SU-DHL-6 (cell line): ENCODE measurements at regions not wholly inside any gene's neighbourhood (a gene's known extent, or its start where the extent isn't known, plus 50 kb on each side); places are given as distances from the start of the nearest gene placed in this dataset.

Source experiments
- H2AFZ ChIP-seq: fragments of 200-600 bp; sonication (generic); 2 replicates; pipeline ENCODE4 v1.6.1; 2014; ENCODE audit warnings: low read depth, mild to moderate bottlenecking, moderate library complexity, mixed read lengths, antibody characterized with exemption, low read length; ENCODE audit not compliant: severe bottlenecking
- H3F3A ChIP-seq: fragments of 200-600 bp; shearing (Covaris generic); 2 replicates; pipeline ENCODE4 v1.6.0; 2016; ENCODE audit warnings: antibody characterized with exemption, mild to moderate bottlenecking; ENCODE audit not compliant: insufficient read depth
- H3K27ac ChIP-seq: fragments of 200-600 bp; sonication (generic); 2 replicates; pipeline ENCODE4 v1.5.1; 2016; ENCODE audit warnings: low read depth, mild to moderate bottlenecking, low read length, moderate library complexity, mixed read lengths
- H3K27me3 ChIP-seq: fragments of 200-600 bp; sonication (generic), shearing (Covaris generic); 2 replicates; pipeline ENCODE4 v1.6.0; 2014; ENCODE audit warnings: mild to moderate bottlenecking, low read length
- H3K36me3 ChIP-seq: fragments of 200-600 bp; sonication (generic); 2 replicates; pipeline ENCODE4 v1.6.1; 2014; ENCODE audit warnings: mild to moderate bottlenecking, low read length, mixed read lengths
- H3K4me2 ChIP-seq: fragments of 300-600, 200-600 bp; shearing (Covaris generic), sonication (generic); 2 replicates; pipeline ENCODE4 v1.6.0; 2014; ENCODE audit warnings: low read length, low read depth, mild to moderate bottlenecking; ENCODE audit not compliant: poor library complexity, severe bottlenecking
- H3K4me3 ChIP-seq: fragments of 200-600 bp; sonication (generic); 2 replicates; pipeline ENCODE4 v1.5.1; 2014; ENCODE audit warnings: antibody characterized with exemption, low read length, mild to moderate bottlenecking, mixed read lengths; ENCODE audit not compliant: insufficient read depth, poor library complexity, severe bottlenecking
- H3K79me2 ChIP-seq: fragments of 200-600 bp; sonication (generic); 2 replicates; pipeline ENCODE4 v1.6.1; 2014; ENCODE audit warnings: mild to moderate bottlenecking, low read length, moderate library complexity; ENCODE audit not compliant: insufficient read depth
- H3K9ac ChIP-seq: fragments of 200-600 bp; sonication (generic); 2 replicates; pipeline ENCODE4 v1.7.0; 2014; ENCODE audit warnings: mild to moderate bottlenecking, low read length
- H3K9me2 ChIP-seq: fragments of 200-600 bp; sonication (generic); replicated peaks from 2 replicates; pipeline ENCODE4 v1.6.1; 2014; ENCODE audit warnings: low read length; ENCODE audit not compliant: insufficient read depth
- H3K9me3 ChIP-seq: fragments of 200-600 bp; sonication (generic); 2 replicates; pipeline ENCODE4 v1.6.1; 2014; ENCODE audit warnings: low read length, mixed read lengths; ENCODE audit not compliant: insufficient read depth
- H4K20me1 ChIP-seq: fragments of 200-600 bp; sonication (generic); 2 replicates; pipeline ENCODE4 v1.6.1; 2014; ENCODE audit warnings: low read depth, mild to moderate bottlenecking, antibody characterized with exemption, low read length, moderate library complexity, mixed read lengths
- EZH2phosphoT487 ChIP-seq: fragments of 200-600 bp; sonication (generic), shearing (Covaris generic); conservative IDR thresholded peaks from 2 replicates; pipeline ENCODE4 v1.6.1; 2018; ENCODE audit warnings: mild to moderate bottlenecking, antibody characterized with exemption, low read length, moderate library complexity, mixed read lengths
- TF ChIP-seq, protein P1 (sequence below): fragments of 200-600 bp; sonication (generic); IDR thresholded peaks from one replicate; pipeline ENCODE4 v1.5.1; 2017; ENCODE audit warnings: antibody characterized with exemption, mild to moderate bottlenecking, low read length, moderate library complexity; ENCODE audit not compliant: insufficient read depth, poor library complexity, severe bottlenecking

DNA sequence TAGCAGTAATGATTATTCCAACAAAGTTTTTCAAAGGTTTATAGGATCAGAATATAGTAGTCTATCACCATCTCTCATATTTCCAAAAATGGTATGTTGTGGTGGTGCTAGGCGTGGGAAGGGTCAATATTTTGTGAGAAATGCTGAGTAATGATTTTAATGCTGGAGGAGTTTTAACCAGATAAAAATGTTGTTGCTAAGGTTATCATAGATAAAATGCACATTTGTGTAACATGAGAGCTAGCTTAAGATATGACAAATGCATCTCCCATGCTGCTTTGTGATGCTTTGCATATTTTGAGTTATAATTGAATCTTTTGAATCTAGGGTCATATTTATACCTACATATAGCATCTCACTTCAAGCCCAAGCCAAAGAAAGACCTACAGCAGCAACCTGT lies 103.9 kb upstream of the ROBO1 start:
- H3K4me2 ChIP-seq: no peak overlapping the region
- no peaks in the 10 kb centered on the region for H3K36me3 ChIP-seq
- H3K27me3 ChIP-seq: no peaks in the 10 kb centered on the region
- H2AFZ ChIP-seq: no peak overlapping the region
- no peak overlapping the region for H3K4me3 ChIP-seq
- H3K9ac ChIP-seq: no peak overlapping the region
- no peak overlapping the region for H3K27ac ChIP-seq
- H3K9me3 ChIP-seq: no peaks in the 10 kb centered on the region
- H3K79me2 ChIP-seq: no peaks in the 10 kb centered on the region
- no peak for TF ChIP-seq EZH2phosphoT487
- TF ChIP-seq, protein P1, sequence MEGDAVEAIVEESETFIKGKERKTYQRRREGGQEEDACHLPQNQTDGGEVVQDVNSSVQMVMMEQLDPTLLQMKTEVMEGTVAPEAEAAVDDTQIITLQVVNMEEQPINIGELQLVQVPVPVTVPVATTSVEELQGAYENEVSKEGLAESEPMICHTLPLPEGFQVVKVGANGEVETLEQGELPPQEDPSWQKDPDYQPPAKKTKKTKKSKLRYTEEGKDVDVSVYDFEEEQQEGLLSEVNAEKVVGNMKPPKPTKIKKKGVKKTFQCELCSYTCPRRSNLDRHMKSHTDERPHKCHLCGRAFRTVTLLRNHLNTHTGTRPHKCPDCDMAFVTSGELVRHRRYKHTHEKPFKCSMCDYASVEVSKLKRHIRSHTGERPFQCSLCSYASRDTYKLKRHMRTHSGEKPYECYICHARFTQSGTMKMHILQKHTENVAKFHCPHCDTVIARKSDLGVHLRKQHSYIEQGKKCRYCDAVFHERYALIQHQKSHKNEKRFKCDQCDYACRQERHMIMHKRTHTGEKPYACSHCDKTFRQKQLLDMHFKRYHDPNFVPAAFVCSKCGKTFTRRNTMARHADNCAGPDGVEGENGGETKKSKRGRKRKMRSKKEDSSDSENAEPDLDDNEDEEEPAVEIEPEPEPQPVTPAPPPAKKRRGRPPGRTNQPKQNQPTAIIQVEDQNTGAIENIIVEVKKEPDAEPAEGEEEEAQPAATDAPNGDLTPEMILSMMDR: no peak
- H3K9me2 ChIP-seq: no peaks in the 10 kb centered on the region
- H3F3A ChIP-seq: no peaks in the 10 kb centered on the region
- no peaks in the 10 kb centered on the region for H4K20me1 ChIP-seq

DNA sequence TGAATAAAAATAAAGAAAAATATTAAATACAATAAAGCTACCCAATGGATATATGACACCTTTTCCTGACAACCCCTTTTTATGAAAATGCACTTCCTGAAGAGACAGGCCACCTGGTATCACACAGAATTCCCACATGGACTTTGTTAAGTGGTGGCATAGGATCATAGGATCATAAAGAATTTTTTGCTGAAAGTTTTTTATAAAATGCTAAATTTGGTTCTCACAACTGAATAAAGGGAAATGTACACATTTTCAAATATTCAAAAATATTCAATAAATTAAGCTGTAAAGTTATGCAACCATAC lies 102.5 kb upstream of the ROBO1 start:
- Histone ChIP-seq H3K27ac (no peak overlapping the region), H3K9ac (no peak overlapping the region), H3K4me2 (no peak overlapping the region), H3K79me2 (no peaks in the 10 kb centered on the region), H3K9me2 (no peaks in the 10 kb centered on the region), H4K20me1 (no peaks in the 10 kb centered on the region), H3F3A (no peaks in the 10 kb centered on the region), H3K36me3 (no peaks in the 10 kb centered on the region), H3K9me3 (no peaks in the 10 kb centered on the region), H3K4me3 (no peak overlapping the region), H3K27me3 (no peaks in the 10 kb centered on the region), H2AFZ (no peak overlapping the region)
- no peak for TF ChIP-seq EZH2phosphoT487
- TF ChIP-seq, protein P1: no peak

DNA sequence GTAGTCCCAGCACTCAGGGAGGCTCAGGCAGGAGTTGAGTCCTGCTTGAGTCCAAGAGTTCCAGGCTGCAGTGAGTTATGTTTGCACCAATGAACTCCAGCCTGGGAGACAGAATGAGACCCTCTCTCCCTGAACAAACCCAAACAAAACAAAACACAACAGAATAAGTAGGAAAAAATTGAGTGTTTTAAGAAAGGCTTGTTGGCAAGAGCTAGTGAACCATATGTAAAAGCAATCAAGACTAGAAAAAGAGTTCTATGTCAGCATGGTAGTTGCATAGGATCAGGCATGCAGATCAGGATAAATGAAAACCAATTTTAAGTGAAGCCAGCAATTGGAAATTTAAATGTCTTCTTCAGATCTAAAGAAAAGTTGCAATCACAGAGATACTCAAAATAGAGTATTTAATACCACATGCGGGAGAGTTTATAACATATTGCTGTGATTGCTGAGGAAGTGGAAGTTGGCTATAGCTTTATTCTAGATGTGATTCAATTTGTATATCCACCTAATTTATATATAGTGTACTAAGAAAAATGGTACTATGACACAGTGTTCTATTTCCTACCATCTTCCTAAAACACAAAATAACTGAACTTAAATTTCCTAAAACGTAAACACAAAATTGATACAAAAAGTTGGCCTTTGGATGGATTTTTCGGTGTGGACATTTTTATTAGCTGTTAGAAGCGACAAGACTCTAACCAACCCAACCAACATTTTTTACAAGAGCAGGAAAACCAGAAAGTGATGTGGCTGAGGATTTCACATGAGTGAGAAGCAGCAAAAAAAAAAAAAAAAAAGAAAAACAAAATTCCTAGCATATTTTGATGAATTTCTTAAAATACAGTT lies 101.9 kb upstream of the ROBO1 start:
- Histone ChIP-seq H4K20me1 (no peaks in the 10 kb centered on the region), H3K9me3 (no peaks in the 10 kb centered on the region), H2AFZ (no peak overlapping the region), H3K27me3 (no peaks in the 10 kb centered on the region), H3K27ac (no peak overlapping the region), H3K36me3 (no peaks in the 10 kb centered on the region), H3F3A (no peaks in the 10 kb centered on the region), H3K4me3 (no peak overlapping the region), H3K9me2 (no peaks in the 10 kb centered on the region), H3K9ac (no peak overlapping the region), H3K79me2 (no peaks in the 10 kb centered on the region), H3K4me2 (no peak overlapping the region)
- no peak for TF ChIP-seq EZH2phosphoT487
- TF ChIP-seq, protein P1: no peak
